ENCODE measurements at regions not wholly inside any gene's neighbourhood (a gene's known extent, or its start where the extent isn't known, plus 50 kb on each side); places are given as distances from the start of the nearest gene placed in this dataset.

GRCh38 chr1:201690528-201690927 is 138.4 kb upstream of the IPO9 start:
- H3K27me3 ChIP-seq (replicated peaks; ENCODE audit: insufficient read depth) = no peaks in the 10 kb centered on the region
- no peak overlapping the region for H3K4me3 ChIP-seq
- H4K20me1 ChIP-seq (ENCODE audit: insufficient read depth) = peaks cover 26% of the 10 kb centered on the region
- TF ChIP-seq EZH2phosphoT487 (IDR thresholded peaks at IDR 0.05; ENCODE audit: insufficient read depth, low read depth) (no peak), EZH2 (IDR thresholded peaks at IDR 0.05; ENCODE audit: insufficient read depth, poor library complexity, severe bottlenecking) (no peak)
- H3F3A ChIP-seq (ENCODE audit: insufficient read depth) = peaks cover 54% of the 10 kb centered on the region
- in situ Hi-C loops (cut with MboI) = no loop called here
- H3K9me3 ChIP-seq (ENCODE audit: low read depth) = no peaks in the 10 kb centered on the region
- no peaks in the 10 kb centered on the region for H3K9me2 ChIP-seq (ENCODE audit: insufficient read depth)
- peaks cover 100% of the 10 kb centered on the region for H3K79me2 ChIP-seq (ENCODE audit: insufficient read depth)
- H3K9ac ChIP-seq = no peak overlapping the region
- H3K36me3 ChIP-seq (ENCODE audit: low read depth) = 0 out of 2 replicates have a peak, but pooled peaks cover 3% of the 10 kb centered on the region
- no peak overlapping the region for H3K4me2 ChIP-seq (ENCODE audit: unreplicated experiment)
- no peak overlapping the region for H2AFZ ChIP-seq
- no peak for DNase-seq
- H3K27ac ChIP-seq = no peak overlapping the region
- H3K4me1 ChIP-seq (ENCODE audit: insufficient read depth) = peaks cover 17% of the 10 kb centered on the region
- WGBS, 2 experiments (ENCODE audit: low coverage in 1 of 2, low lambda C conversion rate in 2 of 2, missing lambda C conversion rate in 2 of 2) = 95 to 97% methylated on average over 7 to 10 of the region's 10 CpGs

GRCh38 chr1:201691716-201692554 is 137.0 kb upstream of the IPO9 start:
- no peaks in the 10 kb centered on the region for H3K27me3 ChIP-seq (replicated peaks; ENCODE audit: insufficient read depth)
- in situ Hi-C loops (cut with MboI) = no loop called here
- H2AFZ ChIP-seq = no peak overlapping the region
- peaks cover 57% of the 10 kb centered on the region for H3F3A ChIP-seq (ENCODE audit: insufficient read depth)
- TF ChIP-seq EZH2phosphoT487 (IDR thresholded peaks at IDR 0.05; ENCODE audit: insufficient read depth, low read depth) (no peak), EZH2 (IDR thresholded peaks at IDR 0.05; ENCODE audit: insufficient read depth, poor library complexity, severe bottlenecking) (no peak)
- no peak overlapping the region for H3K9ac ChIP-seq
- no peak for DNase-seq
- no peak overlapping the region for H3K4me2 ChIP-seq (ENCODE audit: unreplicated experiment)
- 91 to 96% methylated on average over 6 of the region's 6 CpGs for WGBS, 2 experiments (ENCODE audit: low coverage in 1 of 2, low lambda C conversion rate in 2 of 2, missing lambda C conversion rate in 2 of 2)
- no peaks in the 10 kb centered on the region for H3K9me2 ChIP-seq (ENCODE audit: insufficient read depth)
- H3K9me3 ChIP-seq (ENCODE audit: low read depth) = no peaks in the 10 kb centered on the region
- H3K4me3 ChIP-seq = no peak overlapping the region
- H3K4me1 ChIP-seq (ENCODE audit: insufficient read depth) = peaks cover 25% of the 10 kb centered on the region
- H3K36me3 ChIP-seq (ENCODE audit: low read depth) = 0 out of 2 replicates have a peak, but pooled peaks cover 3% of the 10 kb centered on the region
- H3K79me2 ChIP-seq (ENCODE audit: insufficient read depth) = peaks cover 93% of the 10 kb centered on the region
- no peak overlapping the region for H3K27ac ChIP-seq
- peaks cover 15% of the 10 kb centered on the region for H4K20me1 ChIP-seq (ENCODE audit: insufficient read depth)

- in situ Hi-C loops (cut with MboI) = no loop called here
- H3K27me3 ChIP-seq (replicated peaks; ENCODE audit: insufficient read depth) = no peaks in the 10 kb centered on the region
- TF ChIP-seq EZH2phosphoT487 (IDR thresholded peaks at IDR 0.05; ENCODE audit: insufficient read depth, low read depth) = no peak
- H3F3A ChIP-seq (ENCODE audit: insufficient read depth) = peaks cover 57% of the 10 kb centered on the region
- H3K79me2 ChIP-seq (ENCODE audit: insufficient read depth) = peaks cover 93% of the 10 kb centered on the region
- peaks cover 27% of the 10 kb centered on the region for H3K4me1 ChIP-seq (ENCODE audit: insufficient read depth)
- no peak overlapping the region for H3K4me3 ChIP-seq
- no peaks in the 10 kb centered on the region for H3K9me3 ChIP-seq (ENCODE audit: low read depth)
- H4K20me1 ChIP-seq (ENCODE audit: insufficient read depth) = peaks cover 10% of the 10 kb centered on the region
- WGBS, 2 experiments (ENCODE audit: low coverage in 1 of 2, low lambda C conversion rate in 2 of 2, missing lambda C conversion rate in 2 of 2) = 96 to 100% methylated on average over 3 of the region's 3 CpGs
- no peaks in the 10 kb centered on the region for H3K9me2 ChIP-seq (ENCODE audit: insufficient read depth)
- H3K4me2 ChIP-seq (ENCODE audit: unreplicated experiment) = no peak overlapping the region
- no peak for DNase-seq
- no peak overlapping the region for H2AFZ ChIP-seq
- H3K27ac ChIP-seq = no peak overlapping the region
- 0 out of 2 replicates have a peak, but pooled peaks cover 3% of the 10 kb centered on the region for H3K36me3 ChIP-seq (ENCODE audit: low read depth)
- H3K9ac ChIP-seq = no peak overlapping the region
These were observed 136.2 kb upstream of the IPO9 start for GRCh38 chr1:201692555-201693394.

GRCh38 chr1:201693890-201694607 is 134.9 kb upstream of the IPO9 start:
- H3K27me3 ChIP-seq (replicated peaks; ENCODE audit: insufficient read depth) = no peaks in the 10 kb centered on the region
- H3K27ac ChIP-seq = 0 out of 2 replicates have a peak overlapping the region, but pooled peaks have one; percentile 21
- H3K9me3 ChIP-seq (ENCODE audit: low read depth) = no peaks in the 10 kb centered on the region
- 92 to 93% methylated on average over 6 to 8 of the region's 8 CpGs for WGBS, 2 experiments (ENCODE audit: low coverage in 1 of 2, low lambda C conversion rate in 2 of 2, missing lambda C conversion rate in 2 of 2)
- in situ Hi-C loops (cut with MboI) = no loop called here
- H3K9me2 ChIP-seq (ENCODE audit: insufficient read depth) = no peaks in the 10 kb centered on the region
- peaks cover 92% of the 10 kb centered on the region for H3K79me2 ChIP-seq (ENCODE audit: insufficient read depth)
- H3K4me2 ChIP-seq (ENCODE audit: unreplicated experiment) = no peak overlapping the region
- TF ChIP-seq EZH2phosphoT487 (IDR thresholded peaks at IDR 0.05; ENCODE audit: insufficient read depth, low read depth) (no peak), EZH2 (IDR thresholded peaks at IDR 0.05; ENCODE audit: insufficient read depth, poor library complexity, severe bottlenecking) (no peak)
- no peak for DNase-seq
- no peak overlapping the region for H3K9ac ChIP-seq
- H3K4me3 ChIP-seq = no peak overlapping the region
- peaks cover 54% of the 10 kb centered on the region for H3F3A ChIP-seq (ENCODE audit: insufficient read depth)
- no peak overlapping the region for H2AFZ ChIP-seq
- H3K4me1 ChIP-seq (ENCODE audit: insufficient read depth) = peaks cover 33% of the 10 kb centered on the region
- no peaks in the 10 kb centered on the region for H3K36me3 ChIP-seq (ENCODE audit: low read depth)
- peaks cover 10% of the 10 kb centered on the region for H4K20me1 ChIP-seq (ENCODE audit: insufficient read depth)

Data from GM23248 (cell line).